ENCODE measurements at regions not wholly inside any gene's neighbourhood (a gene's known extent, or its start where the extent isn't known, plus 50 kb on each side); places are given as distances from the start of the nearest gene placed in this dataset.

DNA sequence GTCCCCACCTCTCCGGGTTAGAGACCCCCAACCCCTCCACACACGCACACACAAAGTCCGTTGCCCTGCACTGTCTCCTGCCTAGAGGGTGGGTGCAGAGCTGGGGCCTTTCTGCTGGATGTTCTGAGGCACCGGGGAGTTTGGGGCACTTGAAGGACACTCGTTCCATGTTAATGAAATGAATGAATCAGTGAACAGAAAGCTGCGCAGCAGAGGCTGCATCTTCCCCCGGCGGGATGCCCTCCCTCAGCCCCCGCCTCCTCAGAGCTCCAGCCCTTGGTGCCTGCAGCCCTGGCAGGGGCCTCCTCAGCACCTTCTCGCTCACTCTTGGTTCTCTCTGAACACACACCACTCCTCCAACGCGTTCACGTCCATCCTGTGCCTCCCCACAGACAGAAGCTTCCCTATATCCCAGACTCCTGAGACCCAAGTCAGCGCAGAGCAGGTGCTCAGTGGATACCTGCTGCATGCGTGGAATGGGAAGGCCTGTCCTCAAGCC, 611.9 kb downstream of the TBC1D22A start:
- no peak for DNase-seq (ENCODE audit: low read depth in 2 of 3, low spot score in 2 of 3)

DNA sequence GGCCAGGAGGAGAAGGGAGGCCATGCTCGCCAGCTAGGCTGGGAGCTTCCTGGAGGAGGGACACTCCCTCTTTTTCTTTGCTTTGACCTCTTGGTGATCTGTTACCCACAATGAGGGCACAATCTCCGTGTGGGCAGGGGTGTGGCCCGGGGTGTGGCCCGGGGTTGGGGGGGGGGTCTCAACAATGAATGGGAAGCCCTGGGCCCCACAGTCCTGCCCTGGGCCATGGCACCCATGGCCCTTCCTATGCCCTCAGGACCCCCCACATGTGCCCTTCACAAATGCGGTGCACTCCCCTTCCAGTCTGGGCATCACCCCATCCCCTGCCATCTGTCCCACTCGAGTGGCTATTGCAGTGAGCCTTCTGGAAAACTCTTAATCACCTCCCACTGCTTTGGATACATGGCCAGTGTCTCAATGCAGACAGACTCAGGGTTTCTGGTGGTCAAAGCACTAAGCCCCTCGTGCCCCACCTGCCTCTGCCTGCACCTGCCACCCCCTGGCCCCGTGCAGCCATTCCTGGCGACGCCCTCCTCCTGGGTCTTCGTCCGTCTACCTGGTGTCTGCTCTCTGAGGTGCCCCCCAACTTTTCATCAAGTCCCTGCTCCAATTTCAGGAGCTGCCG, 611.3 kb downstream of the TBC1D22A start:
- no peak for DNase-seq (ENCODE audit: low read depth in 2 of 3, low spot score in 2 of 3)

DNA sequence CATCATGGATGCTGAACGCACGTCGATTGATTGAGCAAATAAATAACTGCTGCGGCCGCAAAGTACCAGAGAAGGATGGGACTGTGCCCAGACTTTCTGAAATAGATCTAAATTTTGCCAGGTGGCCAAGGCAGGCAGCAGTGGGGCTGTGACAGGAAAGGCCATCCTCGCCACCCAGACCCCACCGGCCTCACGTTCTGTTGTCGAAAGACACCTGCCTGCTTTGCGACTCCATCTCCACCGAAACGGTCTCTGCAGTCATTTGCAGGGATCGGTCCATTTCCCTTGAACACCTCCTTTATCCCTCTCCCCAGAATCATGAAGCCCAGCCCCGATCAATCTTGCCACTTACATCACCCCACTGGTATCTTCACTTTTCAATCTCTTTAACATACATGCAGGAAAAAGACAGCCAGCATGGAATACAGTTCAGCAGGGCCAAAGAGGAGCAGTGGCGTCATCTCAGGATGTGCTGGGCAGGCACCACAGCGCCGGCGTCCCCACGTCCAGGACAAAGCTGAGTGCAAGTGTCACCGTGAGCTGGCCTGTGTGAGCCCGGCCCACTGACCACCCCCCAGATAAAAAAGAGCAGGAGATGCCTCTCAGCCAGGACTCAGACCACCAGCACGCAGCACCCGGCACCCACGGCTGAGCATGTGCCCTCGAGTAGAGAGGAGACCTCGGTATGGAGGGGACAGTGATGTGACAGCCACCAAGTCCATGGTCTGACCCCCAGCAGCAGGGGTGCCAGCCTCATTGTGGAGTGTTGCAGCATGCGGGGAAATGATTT, 610.3 kb downstream of the TBC1D22A start:
- DNase-seq (ENCODE audit: low read depth in 2 of 3, low spot score in 2 of 3) = no peak

DNA sequence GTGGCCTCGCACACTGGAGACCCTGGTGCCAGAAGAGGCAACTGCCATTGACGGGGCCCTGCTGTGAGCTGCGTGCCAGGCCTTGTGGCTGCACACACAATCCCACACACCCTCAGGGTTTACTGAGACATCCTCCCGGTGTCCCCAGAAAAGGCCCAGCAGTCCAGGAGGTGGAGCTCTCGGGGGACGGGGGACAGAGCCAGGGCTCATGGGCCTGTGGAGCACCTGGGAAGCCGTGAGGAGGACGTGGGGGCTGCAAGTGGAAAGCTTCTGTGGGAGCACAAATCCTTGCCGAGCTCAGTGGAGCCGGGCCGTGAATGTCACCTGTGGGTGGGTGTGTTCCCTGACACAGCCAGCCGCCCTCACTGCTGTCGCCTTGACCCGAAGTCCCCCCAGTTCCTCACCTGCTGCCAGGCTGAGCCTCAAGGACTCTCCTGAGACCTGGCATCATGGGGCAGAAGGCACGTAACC, 609.7 kb downstream of the TBC1D22A start:
- DNase-seq (ENCODE audit: low read depth in 2 of 3, low spot score in 2 of 3) = no peak

DNA sequence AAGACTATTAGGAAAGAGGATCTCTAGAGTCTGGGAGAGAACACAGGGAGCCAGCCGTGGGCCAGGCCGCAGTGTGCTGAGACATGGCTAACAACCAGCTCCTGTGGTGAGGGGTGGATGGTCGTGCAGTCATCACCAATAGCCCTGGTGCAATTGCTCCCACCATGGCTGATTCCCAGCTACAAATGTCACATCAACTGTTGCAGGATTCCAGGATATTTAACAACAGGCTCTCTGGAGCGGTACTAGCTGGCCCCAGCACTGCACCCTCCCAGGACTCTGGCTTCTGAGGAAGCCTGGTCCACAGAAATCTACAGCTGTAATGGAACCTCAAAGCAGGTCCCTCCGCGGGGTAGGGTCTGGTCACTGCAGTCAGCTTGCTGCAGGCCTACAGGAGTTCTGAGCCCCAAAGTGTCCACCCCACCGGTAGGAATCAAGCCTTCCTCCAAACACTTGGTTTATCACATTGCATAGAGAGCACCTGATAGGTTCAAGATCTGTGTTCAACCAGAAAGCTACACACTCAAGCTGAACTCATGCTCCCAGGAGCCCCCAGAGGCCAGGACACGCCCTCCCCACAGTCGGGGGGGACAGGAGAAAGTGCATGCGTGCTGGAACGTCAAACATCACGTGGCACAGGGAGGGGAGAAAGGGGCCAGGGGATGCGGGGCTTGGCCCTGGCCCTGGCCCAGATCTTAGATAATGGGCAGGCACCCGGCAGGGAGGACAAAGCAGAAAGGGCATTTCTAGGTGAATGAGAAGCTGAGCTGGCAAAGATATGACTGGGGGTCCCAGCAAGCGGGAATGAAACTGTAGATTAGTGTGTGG, 609.0 kb downstream of the TBC1D22A start:
- no peak for DNase-seq (ENCODE audit: low read depth in 2 of 3, low spot score in 2 of 3)

DNA sequence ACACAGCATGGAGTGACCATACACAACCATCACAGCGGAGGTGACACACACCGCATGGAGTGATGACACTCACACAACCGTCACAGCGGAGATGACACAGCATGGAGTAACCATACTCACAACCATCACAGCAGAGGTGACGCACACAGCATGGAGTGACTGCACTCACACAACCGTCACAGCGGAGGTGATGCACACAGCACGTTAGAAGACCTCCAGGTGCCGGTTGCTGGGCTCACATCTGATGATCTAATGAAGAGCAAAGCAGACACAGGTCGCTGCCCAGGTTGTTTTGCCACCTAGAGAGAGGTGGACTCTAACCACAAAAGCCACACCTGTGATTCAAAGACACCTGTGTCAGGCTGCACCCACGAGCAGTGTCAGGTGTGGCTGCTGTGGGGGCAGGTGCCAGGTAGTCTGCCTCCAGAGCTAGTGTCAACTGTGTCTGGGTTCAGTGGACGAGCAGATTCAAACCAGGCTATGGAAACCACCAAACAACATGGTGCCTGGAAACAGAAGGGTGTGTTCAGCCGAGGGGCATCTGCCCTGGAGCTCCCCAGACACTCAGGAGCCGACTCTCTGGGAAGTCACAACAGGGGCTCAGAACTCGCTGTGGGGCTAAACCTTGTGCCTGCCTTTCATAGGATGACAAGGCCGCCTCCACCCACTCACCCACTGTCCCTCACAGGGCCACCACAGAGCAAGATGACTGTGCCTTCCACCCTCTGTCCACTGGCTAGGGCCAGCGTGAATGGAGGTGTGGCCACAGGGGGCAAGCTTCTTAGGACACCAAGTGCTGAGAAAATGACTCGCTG, 608.2 kb downstream of the TBC1D22A start:
- DNase-seq (ENCODE audit: low read depth in 2 of 3, low spot score in 2 of 3) = no peak

DNA sequence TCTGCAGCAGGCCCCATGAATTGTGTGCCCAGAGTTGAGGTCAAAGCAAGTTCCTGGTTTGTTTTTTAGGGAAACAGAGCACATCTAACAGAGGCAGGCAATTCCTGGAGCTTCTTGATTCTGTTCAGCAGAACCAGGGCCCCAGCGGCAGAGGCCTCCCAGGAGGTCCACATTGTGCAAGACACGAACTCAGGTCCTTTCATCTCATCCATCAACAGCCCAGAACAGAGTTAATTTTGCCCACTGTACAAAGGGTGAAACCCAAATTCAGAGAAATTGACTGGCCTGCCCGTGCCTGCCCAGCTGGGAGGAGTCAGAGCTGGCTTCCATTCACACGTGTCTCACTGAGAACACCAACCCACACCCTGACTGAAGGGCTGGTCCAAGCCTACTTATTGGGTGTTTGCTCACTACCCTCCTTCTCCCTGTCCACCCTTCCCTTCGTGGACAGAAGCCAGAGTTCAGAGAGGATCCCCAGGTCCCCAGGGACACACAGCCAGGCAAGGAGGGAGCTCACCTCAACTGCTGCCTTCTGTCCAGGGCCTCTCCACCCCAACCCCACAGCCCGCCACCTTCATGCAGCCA, 607.1 kb downstream of the TBC1D22A start:
- DNase-seq (ENCODE audit: low read depth in 2 of 3, low spot score in 2 of 3) = no peak

DNA sequence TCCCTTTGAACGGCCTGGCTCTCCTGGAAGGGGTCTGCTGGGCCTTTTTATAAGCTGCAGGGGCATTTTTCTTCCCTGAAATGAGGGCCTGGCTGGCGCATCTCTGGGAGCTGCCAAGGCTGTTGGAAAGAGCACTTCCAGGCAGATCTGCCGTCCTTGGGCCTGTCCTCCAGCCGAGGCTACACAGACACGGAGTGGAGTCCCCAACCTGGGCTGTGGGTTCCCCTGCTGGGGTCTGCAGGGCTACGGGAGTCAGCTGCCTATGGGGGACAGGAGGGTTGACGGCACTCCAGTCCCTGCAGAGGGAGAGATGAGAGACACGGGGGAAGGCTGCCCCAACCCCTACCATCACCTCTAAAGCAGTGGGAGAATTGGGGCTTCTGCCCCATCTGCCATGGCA, 606.6 kb downstream of the TBC1D22A start:
- DNase-seq (ENCODE audit: low read depth in 2 of 3, low spot score in 2 of 3) = no peak

DNA sequence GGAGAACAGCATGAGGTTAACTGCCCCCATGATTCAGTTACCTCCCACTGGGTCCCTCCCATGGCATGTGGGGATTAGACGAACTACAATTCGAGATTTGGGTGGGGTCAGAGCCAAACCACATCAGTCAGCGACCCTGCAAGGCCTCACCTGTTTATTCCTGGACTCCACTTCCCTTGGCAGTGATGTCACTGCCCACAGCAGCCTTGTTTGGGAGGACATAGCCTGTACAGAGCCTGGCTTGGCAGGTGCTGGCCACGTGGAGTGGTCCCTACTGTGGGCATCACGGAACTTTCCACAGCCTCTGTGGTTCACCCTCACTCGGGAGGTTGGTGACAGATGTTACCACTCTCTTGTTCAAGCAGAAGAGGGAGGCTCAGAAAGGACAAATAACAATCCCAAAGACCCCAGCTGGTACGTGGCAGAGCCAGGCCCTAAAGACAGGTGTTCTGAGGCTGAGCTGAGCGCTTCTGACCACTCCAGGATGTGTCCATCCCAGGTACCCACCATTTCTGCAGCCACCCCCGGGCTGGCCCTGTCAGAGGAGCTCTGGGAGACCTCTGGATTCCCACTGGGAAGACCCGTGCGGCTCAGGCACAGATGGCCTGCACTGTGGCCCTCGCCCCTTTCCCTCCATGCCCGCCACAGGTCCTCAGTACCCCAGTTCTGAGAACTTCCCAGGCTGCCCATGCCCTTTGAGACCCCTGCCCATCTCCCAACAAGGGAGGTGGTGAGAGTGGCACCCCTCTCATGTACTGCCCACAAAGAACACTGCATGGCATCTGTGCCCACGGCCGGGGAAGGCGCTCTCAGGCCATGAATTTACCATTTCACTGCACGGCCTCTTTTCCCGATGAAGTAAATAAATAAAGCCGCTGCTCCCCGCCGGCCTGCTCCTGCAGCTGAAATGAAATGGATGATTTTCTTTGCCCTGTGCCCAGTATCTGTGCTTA, 605.8 kb downstream of the TBC1D22A start:
- DNase-seq (ENCODE audit: low read depth in 2 of 3, low spot score in 2 of 3) = no peak

DNA sequence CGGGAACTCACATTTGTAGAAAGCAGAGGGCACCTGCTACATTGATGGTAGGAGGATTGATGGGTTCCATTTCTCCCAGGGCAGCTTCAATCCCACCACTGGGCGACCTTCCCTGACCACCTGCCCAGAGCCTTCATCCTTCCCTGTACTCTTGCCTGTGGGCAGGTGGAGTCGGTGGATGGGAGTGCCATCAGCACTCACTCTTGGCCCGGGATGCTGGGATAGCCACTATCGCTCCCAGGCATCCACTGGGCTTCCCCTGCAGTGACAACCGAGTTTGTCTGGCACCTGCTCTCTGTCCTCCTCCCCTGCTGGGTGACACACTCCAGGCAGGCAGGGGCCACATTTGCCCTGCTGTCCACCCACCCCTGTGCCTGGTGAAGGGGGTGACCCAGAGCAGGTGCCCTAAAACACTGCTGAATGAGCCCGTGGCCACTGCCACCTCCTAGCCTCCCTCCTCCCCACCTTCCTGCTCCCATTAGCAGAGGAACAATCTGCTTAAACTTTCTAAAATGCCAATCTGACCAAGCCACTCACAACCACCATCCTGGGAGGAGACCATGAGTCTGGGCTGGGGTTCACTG, 604.7 kb downstream of the TBC1D22A start:
- DNase-seq (ENCODE audit: low read depth in 2 of 3, low spot score in 2 of 3) = no peak

DNA sequence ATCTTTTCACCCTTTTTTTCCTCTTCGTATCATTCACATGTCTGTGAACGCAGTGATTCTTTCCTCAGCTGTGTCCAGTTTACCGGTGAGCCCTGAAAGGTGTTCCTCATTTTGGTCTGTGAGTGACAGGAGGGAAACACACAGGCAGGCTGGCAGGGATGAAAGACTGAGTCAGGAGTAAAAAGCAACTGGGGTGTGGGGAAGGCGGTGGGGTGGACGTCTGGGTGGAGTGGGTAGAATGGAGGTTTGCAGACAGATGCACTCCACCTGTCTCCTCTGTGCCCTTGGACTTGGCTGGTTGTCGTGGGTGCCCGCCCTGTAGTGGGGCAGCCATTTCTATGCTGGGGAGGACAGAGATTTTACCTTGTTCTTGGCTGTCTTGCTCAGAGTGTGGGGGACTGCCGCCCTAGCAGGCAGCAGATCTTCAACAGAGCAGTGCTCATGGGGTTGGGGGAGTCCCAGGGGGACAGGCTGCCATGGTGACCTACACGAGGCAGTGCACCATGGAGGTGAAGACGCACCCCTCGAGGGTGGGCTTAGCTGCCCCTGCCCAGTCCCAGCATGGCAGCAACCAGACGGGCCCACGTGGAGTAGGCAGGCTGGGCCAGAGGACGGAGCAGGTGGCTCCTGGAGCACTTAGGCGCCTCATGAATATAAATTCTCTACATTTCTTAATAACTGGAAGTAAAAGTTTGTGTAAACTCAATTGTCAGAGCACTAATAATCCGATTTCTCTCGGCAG, 603.7 kb downstream of the TBC1D22A start:
- DNase-seq (ENCODE audit: low read depth in 2 of 3, low spot score in 2 of 3) = no peak

DNA sequence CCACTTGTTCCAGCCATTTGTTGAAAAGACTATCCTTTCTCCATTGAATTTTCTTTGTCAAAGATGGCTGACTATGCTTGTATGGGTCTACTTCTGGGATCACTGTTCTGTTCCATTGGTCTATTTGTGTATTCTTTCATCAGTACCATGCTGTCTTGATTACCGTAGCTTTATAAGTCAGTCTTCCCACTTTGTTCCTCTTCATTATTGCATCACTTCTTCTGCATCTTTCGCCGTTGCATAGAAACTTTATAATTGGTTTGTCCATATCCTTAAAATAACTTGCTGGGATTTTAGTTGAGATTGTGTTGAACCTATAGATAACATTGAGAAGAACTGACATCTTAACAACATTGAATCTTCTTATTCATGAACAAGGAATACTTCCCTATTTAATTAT, 598.8 kb downstream of the TBC1D22A start:
- no peak for DNase-seq (ENCODE audit: low read depth in 2 of 3, low spot score in 2 of 3)

DNA sequence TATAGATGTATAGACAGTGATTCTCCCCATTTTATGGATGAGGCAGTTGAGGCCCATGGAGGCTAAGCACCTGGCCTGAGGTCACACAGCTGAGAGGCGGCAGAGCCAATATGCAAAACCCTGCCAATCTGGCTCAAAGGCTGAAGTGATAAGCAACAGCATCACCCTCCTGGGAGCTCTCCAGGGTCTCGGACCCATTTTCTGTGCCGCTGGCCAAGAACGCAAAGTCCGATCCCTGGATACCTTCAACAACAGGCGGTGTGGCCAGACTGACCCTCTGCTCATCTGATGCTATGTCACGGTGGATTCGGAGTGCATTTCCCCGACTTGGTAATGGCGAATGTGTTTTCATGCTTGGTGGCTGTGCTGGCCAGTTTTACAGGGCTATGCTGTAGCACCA, 595.0 kb downstream of the TBC1D22A start:
- DNase-seq (ENCODE audit: low read depth in 2 of 3, low spot score in 2 of 3) = no peak

DNA sequence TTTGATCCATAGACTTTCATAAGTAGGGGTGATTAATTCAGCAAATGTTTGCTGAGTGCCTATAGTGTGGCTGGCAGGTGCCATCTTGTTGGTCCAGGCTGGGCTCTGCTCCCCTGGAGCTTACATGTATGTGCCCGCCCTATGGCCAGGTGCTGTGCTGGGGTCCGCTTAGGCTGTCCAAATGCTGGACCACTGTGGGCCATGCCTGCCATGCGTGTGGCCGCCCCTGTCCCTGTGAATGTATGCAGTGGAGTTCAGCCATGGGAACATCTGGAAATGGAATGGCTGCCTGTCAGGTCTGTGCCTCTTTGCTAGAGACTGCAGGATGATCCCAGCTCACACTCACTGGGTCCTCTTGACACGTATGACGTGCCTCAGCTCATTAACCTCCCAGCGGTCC, 594.6 kb downstream of the TBC1D22A start:
- no peak for DNase-seq (ENCODE audit: low read depth in 2 of 3, low spot score in 2 of 3)

DNA sequence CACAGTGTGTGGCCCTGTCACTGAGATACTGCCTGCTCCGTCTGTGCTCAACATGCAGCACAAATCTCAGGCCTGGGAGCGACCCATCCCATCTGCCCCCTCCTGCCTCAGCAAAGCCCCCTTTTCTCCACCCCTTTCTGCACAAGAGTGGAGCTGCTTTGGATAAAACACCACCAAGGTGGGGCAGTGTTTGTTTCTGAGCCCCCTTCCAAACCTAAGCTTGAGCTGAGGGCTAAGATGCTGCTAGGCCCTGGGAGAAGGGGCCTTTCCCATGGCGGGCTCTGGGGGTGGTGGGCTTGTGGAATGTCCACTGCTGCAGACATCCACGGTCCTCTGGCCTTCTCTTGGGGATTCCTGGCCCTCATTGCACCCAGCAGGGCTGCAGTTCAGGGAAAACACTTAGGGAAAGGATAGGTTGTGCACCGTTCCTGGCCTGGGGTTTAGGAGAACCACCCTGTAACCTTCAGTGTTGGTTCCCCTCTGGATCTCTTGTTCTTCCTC, 594.1 kb downstream of the TBC1D22A start:
- no peak for DNase-seq (ENCODE audit: low read depth in 2 of 3, low spot score in 2 of 3)

DNA sequence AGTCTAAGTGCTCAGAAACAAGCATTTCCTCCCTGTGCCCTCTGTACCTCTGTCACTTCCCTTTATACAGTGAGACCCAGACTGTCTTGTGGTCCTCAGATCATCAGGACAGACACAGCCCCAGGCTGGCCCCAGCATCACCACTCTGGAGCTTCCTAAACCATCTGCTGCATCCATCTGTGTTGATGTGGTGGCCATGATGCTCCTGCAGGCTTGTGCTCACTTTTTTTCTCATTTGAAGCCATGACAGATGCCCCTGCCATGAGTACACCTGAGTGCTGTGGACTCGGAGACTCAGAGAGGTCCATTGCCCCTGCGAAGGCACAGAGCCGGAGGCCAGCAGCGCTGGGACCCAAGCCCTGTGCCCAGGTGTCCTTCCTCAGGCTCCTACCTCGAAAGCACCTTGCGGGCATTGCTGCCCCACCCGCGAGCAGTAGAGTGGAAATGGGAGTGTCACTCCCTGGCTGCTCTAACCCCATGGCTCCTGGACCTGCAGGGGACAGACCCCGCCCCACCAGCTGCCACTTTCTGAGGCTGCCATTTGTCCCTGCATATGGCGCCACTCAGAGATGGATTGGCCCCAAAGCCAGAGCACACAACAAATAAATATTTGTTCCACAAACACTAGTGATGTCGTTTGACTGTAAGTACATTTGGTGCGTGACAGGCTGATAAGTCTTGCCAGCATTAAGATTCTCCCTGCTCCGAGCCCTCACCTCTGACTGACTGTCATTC, 593.5 kb downstream of the TBC1D22A start:
- DNase-seq (ENCODE audit: low read depth in 2 of 3, low spot score in 2 of 3) = no peak

DNA sequence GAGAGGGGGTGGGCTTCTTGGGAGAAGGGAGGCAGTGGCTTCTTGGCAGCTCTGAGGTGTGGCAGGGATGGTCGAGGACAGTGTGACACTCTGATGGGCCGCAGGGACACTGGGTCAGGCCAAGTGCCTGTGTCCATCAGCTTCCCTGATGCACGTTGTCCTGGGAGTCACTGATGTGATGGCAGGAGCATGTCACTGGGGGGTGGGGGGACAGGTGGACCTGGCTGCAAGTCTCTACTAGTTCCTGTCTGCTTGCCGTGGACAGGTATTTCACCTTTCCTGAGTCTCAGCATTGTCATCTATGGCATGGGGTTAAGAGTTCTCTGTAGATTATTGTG, 592.9 kb downstream of the TBC1D22A start:
- DNase-seq (ENCODE audit: low read depth in 2 of 3, low spot score in 2 of 3) = no peak

Measured in activated CD8-positive, alpha-beta memory T cell treated with anti-CD3 and anti-CD28 coated beads for 48 hours (primary cell).